ENCODE measurements at regions not wholly inside any gene's neighbourhood (a gene's known extent, or its start where the extent isn't known, plus 50 kb on each side); places are given as distances from the start of the nearest gene placed in this dataset.
A peak's percentile ranks its signal among the peaks of the same experiment; 100 is the strongest.

- BruUV-seq (replicated peaks): no TSS peak
- no peak for ATAC-seq
These were observed 300.0 kb downstream of the AEBP2 start for GRCh38 chr12:19739195-19739776.

GRCh38 chr12:19740472-19741131 is 301.3 kb downstream of the AEBP2 start:
- no peaks in the 10 kb centered on the region for H3K4me1 ChIP-seq (ENCODE audit: control insufficient read depth, insufficient read depth, low read length)
- in situ Hi-C loops (cut with HindIII; ENCODE audit: low pct_unique_long_range_greater_than_20kb, low sequenced_read_pairs): no loop called here
- DNase-seq (ENCODE audit: low read depth, low spot score): no peak
- ATAC-seq: no peak
- no TSS peak for BruUV-seq (replicated peaks)
- intact Hi-C loops (cut with micrococcal nuclease; ENCODE audit: unreplicated experiment): loop anchor here (10.0 kb wide), 1 partner anchor 634 kb away; no protein-coding TSS in a partner anchor
- no peak overlapping the region for H3K27ac ChIP-seq (ENCODE audit: low read length)
- TF ChIP-seq SIN3A (IDR thresholded peaks at IDR 0.05; ENCODE audit: borderline replicate concordance, insufficient read depth, low read depth, low read length): no peak
- TF ChIP-seq CTCF (IDR thresholded peaks at IDR 0.05): no peak
- no peak for TF ChIP-seq POLR2AphosphoS5 (IDR thresholded peaks at IDR 0.05; ENCODE audit: low read depth, low read length)
- TF ChIP-seq REST (IDR thresholded peaks at IDR 0.05; ENCODE audit: insufficient read depth in 1 of 2, low read depth in 2 of 2, low read length in 1 of 2): no peak
- TF ChIP-seq TCF7L2 (IDR thresholded peaks at IDR 0.05; ENCODE audit: low read depth, low read length): no peak
- no peaks in the 10 kb centered on the region for H3K9me3 ChIP-seq (ENCODE audit: control insufficient read depth, insufficient read depth, low read depth, low read length)
- ChIA-PET POLR2A (interaction anchor here (0.7 kb wide), 1 partner anchor 96 kb away, joined by 7 read pairs; no protein-coding TSS in a partner anchor), CTCF (no interaction called here)
- no peaks in the 10 kb centered on the region for H3K36me3 ChIP-seq (ENCODE audit: control insufficient read depth, insufficient read depth, low read length)
- H3K4me3 ChIP-seq (ENCODE audit: low read depth in 2 of 2, low read length in 2 of 2): no peak overlapping the region
- no peaks in the 10 kb centered on the region for H3K27me3 ChIP-seq (ENCODE audit: control insufficient read depth, insufficient read depth, low read length)

More at GRCh38 chr12:19739195-19739776, 300.0 kb downstream of the AEBP2 start:
- Histone ChIP-seq H3K27ac (ENCODE audit: low read length) (no peak overlapping the region), H3K4me3 (ENCODE audit: low read depth in 2 of 2, low read length in 2 of 2) (no peak overlapping the region), H3K36me3 (ENCODE audit: control insufficient read depth, insufficient read depth, low read length) (no peaks in the 10 kb centered on the region), H3K9me3 (ENCODE audit: control insufficient read depth, insufficient read depth, low read depth, low read length) (no peaks in the 10 kb centered on the region), H3K27me3 (ENCODE audit: control insufficient read depth, insufficient read depth, low read length) (no peaks in the 10 kb centered on the region), H3K4me1 (ENCODE audit: control insufficient read depth, insufficient read depth, low read length) (no peaks in the 10 kb centered on the region)
- ChIA-PET POLR2A (no interaction called here), CTCF (no interaction called here)
- DNase-seq (ENCODE audit: low read depth, low spot score): no peak
- in situ Hi-C loops (cut with HindIII; ENCODE audit: low pct_unique_long_range_greater_than_20kb, low sequenced_read_pairs): no loop called here
- TF ChIP-seq CTCF (IDR thresholded peaks at IDR 0.05): peak; percentile 61; the same call in 1 of the 2 replicates
- TF ChIP-seq SIN3A (IDR thresholded peaks at IDR 0.05; ENCODE audit: borderline replicate concordance, insufficient read depth, low read depth, low read length): no peak
- intact Hi-C loops (cut with micrococcal nuclease; ENCODE audit: unreplicated experiment): no loop called here
